ENCODE measurements at regions not wholly inside any gene's neighbourhood (a gene's known extent, or its start where the extent isn't known, plus 50 kb on each side); places are given as distances from the start of the nearest gene placed in this dataset.

DNA sequence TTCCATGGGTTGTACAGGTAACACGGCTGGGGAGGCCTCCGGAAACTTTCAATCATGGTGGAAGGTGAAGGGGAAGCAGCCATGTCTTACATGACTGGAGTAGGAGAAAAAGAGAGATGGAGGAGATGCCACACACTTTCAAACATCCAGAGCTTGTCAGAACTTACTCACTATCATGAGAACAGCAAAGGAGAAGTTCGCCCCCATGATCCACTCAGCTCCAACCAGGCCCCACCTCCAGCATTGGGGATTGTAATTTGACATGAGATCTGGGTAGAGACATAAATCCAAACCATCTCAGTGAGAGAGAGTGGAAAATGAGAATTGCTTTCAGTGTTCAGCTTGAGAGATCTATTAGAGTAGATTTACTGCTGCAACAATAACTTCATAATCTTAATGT, 210.9 kb downstream of the NDFIP2 start:
- Histone ChIP-seq H3K79me2 (ENCODE audit: insufficient read depth, low read length) (no peaks in the 10 kb centered on the region), H3K27me3 (ENCODE audit: insufficient read depth, low read length) (no peaks in the 10 kb centered on the region), H3K36me3 (ENCODE audit: control insufficient read depth in 1 of 2, insufficient read depth in 2 of 2, low read length in 2 of 2) (no peaks in the 10 kb centered on the region), H3K9me3 (ENCODE audit: control insufficient read depth in 1 of 2, insufficient read depth in 1 of 2, low read depth in 1 of 2, low read length in 2 of 2) (no peaks in the 10 kb centered on the region), H3K9me2 (ENCODE audit: insufficient read depth) (no peaks in the 10 kb centered on the region), H2AFZ (ENCODE audit: low read depth, low read length, poor library complexity, severe bottlenecking) (no peak overlapping the region), H3K4me1 (ENCODE audit: control insufficient read depth in 1 of 2, insufficient read depth in 2 of 2, low read length in 2 of 2) (no peaks in the 10 kb centered on the region), H3K9ac (ENCODE audit: low read length) (no peak overlapping the region), H3K4me2 (ENCODE audit: low read length) (no peak overlapping the region), H3K27ac (ENCODE audit: low read depth, low read length) (no peak overlapping the region), H4K20me1 (ENCODE audit: insufficient read depth) (no peaks in the 10 kb centered on the region), H3K4me3 (replicated peaks in 1 of 2; ENCODE audit: low read depth in 1 of 2, low read length in 2 of 2) (no peak overlapping the region)
- intact Hi-C loops (cut with micrococcal nuclease), result no loop called here
- RAD21 ChIA-PET (ENCODE audit: low non-redundant PET in 1 of 2, low total read pairs in 2 of 2, uncharacterized antibody in 2 of 2, unreplicated experiment in 2 of 2), result no interaction called here
- BruUV-seq (replicated peaks), result no TSS peak
- POLR2A ChIA-PET, result no interaction called here
- TF ChIP-seq FOSL1 (IDR thresholded peaks at IDR 0.05; ENCODE audit: low read depth), result no peak
- TF ChIP-seq, protein P1, sequence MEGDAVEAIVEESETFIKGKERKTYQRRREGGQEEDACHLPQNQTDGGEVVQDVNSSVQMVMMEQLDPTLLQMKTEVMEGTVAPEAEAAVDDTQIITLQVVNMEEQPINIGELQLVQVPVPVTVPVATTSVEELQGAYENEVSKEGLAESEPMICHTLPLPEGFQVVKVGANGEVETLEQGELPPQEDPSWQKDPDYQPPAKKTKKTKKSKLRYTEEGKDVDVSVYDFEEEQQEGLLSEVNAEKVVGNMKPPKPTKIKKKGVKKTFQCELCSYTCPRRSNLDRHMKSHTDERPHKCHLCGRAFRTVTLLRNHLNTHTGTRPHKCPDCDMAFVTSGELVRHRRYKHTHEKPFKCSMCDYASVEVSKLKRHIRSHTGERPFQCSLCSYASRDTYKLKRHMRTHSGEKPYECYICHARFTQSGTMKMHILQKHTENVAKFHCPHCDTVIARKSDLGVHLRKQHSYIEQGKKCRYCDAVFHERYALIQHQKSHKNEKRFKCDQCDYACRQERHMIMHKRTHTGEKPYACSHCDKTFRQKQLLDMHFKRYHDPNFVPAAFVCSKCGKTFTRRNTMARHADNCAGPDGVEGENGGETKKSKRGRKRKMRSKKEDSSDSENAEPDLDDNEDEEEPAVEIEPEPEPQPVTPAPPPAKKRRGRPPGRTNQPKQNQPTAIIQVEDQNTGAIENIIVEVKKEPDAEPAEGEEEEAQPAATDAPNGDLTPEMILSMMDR (IDR thresholded peaks at IDR 0.05 in 2 of 3, conservative IDR thresholded peaks at IDR 0.05 in 1 of 3; ENCODE audit: borderline replicate concordance in 1 of 3, insufficient read depth in 1 of 3, low read depth in 2 of 3, low read length in 2 of 3), result no peak
- TF ChIP-seq, protein P2, sequence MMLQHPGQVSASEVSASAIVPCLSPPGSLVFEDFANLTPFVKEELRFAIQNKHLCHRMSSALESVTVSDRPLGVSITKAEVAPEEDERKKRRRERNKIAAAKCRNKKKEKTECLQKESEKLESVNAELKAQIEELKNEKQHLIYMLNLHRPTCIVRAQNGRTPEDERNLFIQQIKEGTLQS (IDR thresholded peaks at IDR 0.05), result no peak
- TF ChIP-seq, protein P3, sequence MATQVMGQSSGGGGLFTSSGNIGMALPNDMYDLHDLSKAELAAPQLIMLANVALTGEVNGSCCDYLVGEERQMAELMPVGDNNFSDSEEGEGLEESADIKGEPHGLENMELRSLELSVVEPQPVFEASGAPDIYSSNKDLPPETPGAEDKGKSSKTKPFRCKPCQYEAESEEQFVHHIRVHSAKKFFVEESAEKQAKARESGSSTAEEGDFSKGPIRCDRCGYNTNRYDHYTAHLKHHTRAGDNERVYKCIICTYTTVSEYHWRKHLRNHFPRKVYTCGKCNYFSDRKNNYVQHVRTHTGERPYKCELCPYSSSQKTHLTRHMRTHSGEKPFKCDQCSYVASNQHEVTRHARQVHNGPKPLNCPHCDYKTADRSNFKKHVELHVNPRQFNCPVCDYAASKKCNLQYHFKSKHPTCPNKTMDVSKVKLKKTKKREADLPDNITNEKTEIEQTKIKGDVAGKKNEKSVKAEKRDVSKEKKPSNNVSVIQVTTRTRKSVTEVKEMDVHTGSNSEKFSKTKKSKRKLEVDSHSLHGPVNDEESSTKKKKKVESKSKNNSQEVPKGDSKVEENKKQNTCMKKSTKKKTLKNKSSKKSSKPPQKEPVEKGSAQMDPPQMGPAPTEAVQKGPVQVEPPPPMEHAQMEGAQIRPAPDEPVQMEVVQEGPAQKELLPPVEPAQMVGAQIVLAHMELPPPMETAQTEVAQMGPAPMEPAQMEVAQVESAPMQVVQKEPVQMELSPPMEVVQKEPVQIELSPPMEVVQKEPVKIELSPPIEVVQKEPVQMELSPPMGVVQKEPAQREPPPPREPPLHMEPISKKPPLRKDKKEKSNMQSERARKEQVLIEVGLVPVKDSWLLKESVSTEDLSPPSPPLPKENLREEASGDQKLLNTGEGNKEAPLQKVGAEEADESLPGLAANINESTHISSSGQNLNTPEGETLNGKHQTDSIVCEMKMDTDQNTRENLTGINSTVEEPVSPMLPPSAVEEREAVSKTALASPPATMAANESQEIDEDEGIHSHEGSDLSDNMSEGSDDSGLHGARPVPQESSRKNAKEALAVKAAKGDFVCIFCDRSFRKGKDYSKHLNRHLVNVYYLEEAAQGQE (IDR thresholded peaks at IDR 0.05; ENCODE audit: low read depth), result no peak
- TF ChIP-seq RAD21 (IDR thresholded peaks at IDR 0.05; ENCODE audit: low read depth), result no peak
- no peak for TF ChIP-seq POLR2A (IDR thresholded peaks at IDR 0.05; ENCODE audit: borderline replicate concordance, extremely low read depth, insufficient read depth, insufficient read length)
- no peak for TF ChIP-seq CBX3 (IDR thresholded peaks at IDR 0.05; ENCODE audit: low read depth)
- no peak for TF ChIP-seq EGR1 (IDR thresholded peaks at IDR 0.05; ENCODE audit: low read depth)
- TF ChIP-seq, protein P4, sequence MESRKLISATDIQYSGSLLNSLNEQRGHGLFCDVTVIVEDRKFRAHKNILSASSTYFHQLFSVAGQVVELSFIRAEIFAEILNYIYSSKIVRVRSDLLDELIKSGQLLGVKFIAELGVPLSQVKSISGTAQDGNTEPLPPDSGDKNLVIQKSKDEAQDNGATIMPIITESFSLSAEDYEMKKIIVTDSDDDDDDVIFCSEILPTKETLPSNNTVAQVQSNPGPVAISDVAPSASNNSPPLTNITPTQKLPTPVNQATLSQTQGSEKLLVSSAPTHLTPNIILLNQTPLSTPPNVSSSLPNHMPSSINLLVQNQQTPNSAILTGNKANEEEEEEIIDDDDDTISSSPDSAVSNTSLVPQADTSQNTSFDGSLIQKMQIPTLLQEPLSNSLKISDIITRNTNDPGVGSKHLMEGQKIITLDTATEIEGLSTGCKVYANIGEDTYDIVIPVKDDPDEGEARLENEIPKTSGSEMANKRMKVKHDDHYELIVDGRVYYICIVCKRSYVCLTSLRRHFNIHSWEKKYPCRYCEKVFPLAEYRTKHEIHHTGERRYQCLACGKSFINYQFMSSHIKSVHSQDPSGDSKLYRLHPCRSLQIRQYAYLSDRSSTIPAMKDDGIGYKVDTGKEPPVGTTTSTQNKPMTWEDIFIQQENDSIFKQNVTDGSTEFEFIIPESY (IDR thresholded peaks at IDR 0.05; ENCODE audit: extremely low read depth, insufficient replicate concordance, low read length), result no peak
- TF ChIP-seq POLR2AphosphoS5 (IDR thresholded peaks at IDR 0.05; ENCODE audit: low read depth, low read length), result no peak
- TF ChIP-seq, protein P5, sequence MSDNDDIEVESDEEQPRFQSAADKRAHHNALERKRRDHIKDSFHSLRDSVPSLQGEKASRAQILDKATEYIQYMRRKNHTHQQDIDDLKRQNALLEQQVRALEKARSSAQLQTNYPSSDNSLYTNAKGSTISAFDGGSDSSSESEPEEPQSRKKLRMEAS (IDR thresholded peaks at IDR 0.05), result no peak
- TF ChIP-seq ZNF274 (IDR thresholded peaks at IDR 0.05; ENCODE audit: low read depth, low read length), result no peak
- no peak for TF ChIP-seq TCF7L2 (IDR thresholded peaks at IDR 0.05; ENCODE audit: borderline replicate concordance, extremely low read depth, insufficient read depth, insufficient read length)
- TF ChIP-seq EZH2phosphoT487 (IDR thresholded peaks at IDR 0.05; ENCODE audit: borderline replicate concordance), result no peak
- no peak for TF ChIP-seq SRF (IDR thresholded peaks at IDR 0.05; ENCODE audit: low read depth)
- no peak for TF ChIP-seq CEBPB (IDR thresholded peaks at IDR 0.05; ENCODE audit: low read depth)
- TF ChIP-seq EZH2 (IDR thresholded peaks at IDR 0.05), result no peak
- TF ChIP-seq SIN3A (IDR thresholded peaks at IDR 0.05; ENCODE audit: low read depth), result no peak
- no peak for TF ChIP-seq ZFX (IDR thresholded peaks at IDR 0.05)
- no peak for DNase-seq (ENCODE audit: low read depth, low spot score)
- CTCF ChIA-PET, result no interaction called here
- no peak for ATAC-seq
